SK-N-SH (cell line): ENCODE measurements at regions not wholly inside any gene's neighbourhood (a gene's known extent, or its start where the extent isn't known, plus 50 kb on each side); places are given as distances from the start of the nearest gene placed in this dataset.

Experiments used
- CHD2 ChIP-seq: fragments of 150-350 bp; IDR thresholded peaks from 2 replicates; pipeline ENCODE4 v1.6.1; 2018; ENCODE audit warnings: low read length; ENCODE audit not compliant: partially characterized antibody
- CTCF ChIP-seq: fragments of 200-600 bp; sonication (generic); IDR thresholded peaks from 2 replicates; pipeline ENCODE4 v1.6.1; 2017; ENCODE audit warnings: antibody characterized with exemption, mild to moderate bottlenecking, moderate library complexity
- FOXJ3 ChIP-seq: sonication (generic); formaldehyde crosslinking; IDR thresholded peaks from 2 replicates; pipeline ENCODE4 v1.5.1; 2020; ENCODE audit warnings: mild to moderate bottlenecking, missing genetic modification reagents
- MEF2A ChIP-seq: IDR thresholded peaks from 2 replicates; pipeline ENCODE4 v1.4.0; 2012; ENCODE audit warnings: low read depth, borderline replicate concordance
- NRF1 ChIP-seq: IDR thresholded peaks from 2 replicates; pipeline ENCODE4 v1.6.1; 2012; ENCODE audit warnings: low read depth, mild to moderate bottlenecking, low read length
- PBX3 ChIP-seq: IDR thresholded peaks from 2 replicates; pipeline ENCODE4; 2012
- RFX5 ChIP-seq: IDR thresholded peaks from 2 replicates; pipeline ENCODE4 v1.6.1; 2012; ENCODE audit warnings: mild to moderate bottlenecking, improper control_type of control experiment, low read length
- SIN3A ChIP-seq: IDR thresholded peaks from 2 replicates; pipeline ENCODE4 v1.6.1; 2012; ENCODE audit warnings: low read depth, mild to moderate bottlenecking, low read length, moderate library complexity, borderline replicate concordance
- SMC3 ChIP-seq: IDR thresholded peaks from 2 replicates; pipeline ENCODE4 v1.6.1; 2012; ENCODE audit warnings: low read depth, low read length, improper control_type of control experiment
- USF2 ChIP-seq: fragments of 150-350 bp; IDR thresholded peaks from 2 replicates; pipeline ENCODE4 v1.6.1; 2017; ENCODE audit warnings: antibody characterized with exemption, low read length, low read depth, borderline replicate concordance
- YY1 ChIP-seq: IDR thresholded peaks from 2 replicates; pipeline ENCODE4 v1.4.0; 2012; ENCODE audit warnings: low read depth, mild to moderate bottlenecking

- TF ChIP-seq PBX3 (no peak), CTCF (peak; percentile 50), FOXJ3 (CRISPR knock-in tag) (no peak), SMC3 (peak; percentile 75), SIN3A (no peak), YY1 (no peak), USF2 (no peak), NRF1 (no peak), RFX5 (no peak), MEF2A (no peak), CHD2 (no peak)
These were observed 250.9 kb downstream of the PTEN start for GRCh38 chr10:88114368-88114767.
